OCI-LY7 (cell line): ENCODE measurements at regions not wholly inside any gene's neighbourhood (a gene's known extent, or its start where the extent isn't known, plus 50 kb on each side); places are given as distances from the start of the nearest gene placed in this dataset.

Experiments used
- CTCF ChIP-seq: fragments of 200-600 bp; sonication (generic); conservative IDR thresholded peaks from 2 replicates; pipeline ENCODE4 v1.5.1; 2014; ENCODE audit warnings: mild to moderate bottlenecking, antibody characterized with exemption, low read length, moderate library complexity, mixed read lengths
- EZH2phosphoT487 ChIP-seq: fragments of 200-600 bp; sonication (generic); IDR thresholded peaks from 2 replicates; pipeline ENCODE4 v1.6.1; 2018; ENCODE audit warnings: low read depth, borderline replicate concordance, mild to moderate bottlenecking, mixed run types, antibody characterized with exemption, low read length, moderate library complexity, mixed read lengths

GRCh38 chr9:78407636-78408312 is 110.8 kb downstream of the PSAT1 start:
- TF ChIP-seq CTCF: no peak
- no peak for TF ChIP-seq EZH2phosphoT487
